OCI-LY7 (cell line): ENCODE measurements at regions not wholly inside any gene's neighbourhood (a gene's known extent, or its start where the extent isn't known, plus 50 kb on each side); places are given as distances from the start of the nearest gene placed in this dataset.

Experiments used
- BruUV-seq: library from RNA; stranded (reverse); fragments of 400-500 nt; replicated peaks from 2 replicates; lab custom pipeline; 2021; lab: Mats Ljungman, UMichigan
- CTCF ChIA-PET: fragments of 300-600 bp; sonication (Branson Sonifier 250); formaldehyde crosslinking; loops from one replicate; lab custom pipeline; 2022; ENCODE audit warnings: antibody characterized with exemption; ENCODE audit not compliant: unreplicated experiment; lab: Charles Lee
- POLR2A ChIA-PET: fragments of 300-600 bp; sonication (Branson Sonifier 250); formaldehyde crosslinking; loops from one replicate; lab custom pipeline; 2022; ENCODE audit warnings: antibody characterized with exemption; lab: Charles Lee
- DNase-seq: peaks from one replicate; pipeline ENCODE4 v3.0.0-alpha.2; 2015; ENCODE audit warnings: low spot score
- H2AFZ ChIP-seq: fragments of 200-600 bp; sonication (generic), shearing (Covaris generic); 2 replicates; pipeline ENCODE4 v1.6.1; 2014; ENCODE audit warnings: mild to moderate bottlenecking, antibody characterized with exemption, low read length, moderate library complexity
- H3K27ac ChIP-seq: fragments of 200-600 bp; sonication (generic); 2 replicates; pipeline ENCODE4 v1.5.1; 2014; ENCODE audit warnings: mixed run types, low read depth, mild to moderate bottlenecking, moderate library complexity, low read length, inconsistent platforms; ENCODE audit not compliant: poor library complexity, severe bottlenecking
- H3K36me3 ChIP-seq: fragments of 200-600 bp; sonication (generic); 2 replicates; pipeline ENCODE4 v1.6.1; 2014; ENCODE audit warnings: mild to moderate bottlenecking, antibody characterized with exemption, low read length, moderate library complexity, mixed read lengths; ENCODE audit not compliant: insufficient read depth
- H3K4me1 ChIP-seq: fragments of 200-600 bp; sonication (generic); 2 replicates; pipeline ENCODE4 v1.5.1; 2014; ENCODE audit warnings: mild to moderate bottlenecking, low read length; ENCODE audit not compliant: insufficient read depth, poor library complexity, severe bottlenecking
- H3K4me2 ChIP-seq: fragments of 200-600 bp; sonication (generic); 2 replicates; pipeline ENCODE4 v1.6.1; 2014; ENCODE audit warnings: mild to moderate bottlenecking, low read length
- H3K4me3 ChIP-seq: fragments of 200-600 bp; sonication (generic); 2 replicates; pipeline ENCODE4 v1.5.1; 2014; ENCODE audit warnings: mild to moderate bottlenecking, low read depth, low read length; ENCODE audit not compliant: poor library complexity, severe bottlenecking
- H3K79me2 ChIP-seq: fragments of 200-600 bp; sonication (generic); 2 replicates; pipeline ENCODE4 v1.6.1; 2016; ENCODE audit warnings: low read depth, mild to moderate bottlenecking, low read length, moderate library complexity, mixed read lengths; ENCODE audit not compliant: insufficient read depth
- H3K9me2 ChIP-seq: fragments of 200-600 bp; sonication (generic); 2 replicates; pipeline ENCODE4 v1.6.1; 2016; ENCODE audit warnings: mild to moderate bottlenecking, low read length, mixed read lengths; ENCODE audit not compliant: insufficient read depth
- H3K9me3 ChIP-seq: fragments of 200-600 bp; sonication (generic); 2 replicates; pipeline ENCODE4 v1.6.1; 2014; ENCODE audit warnings: mild to moderate bottlenecking, mixed run types, low read length, mixed read lengths
- H4K20me1 ChIP-seq: fragments of 200-600 bp; sonication (generic); 2 replicates; pipeline ENCODE4 v1.6.1; 2014; ENCODE audit warnings: mild to moderate bottlenecking, antibody characterized with exemption, low read length, moderate library complexity, mixed read lengths; ENCODE audit not compliant: insufficient read depth
- CTCF ChIP-seq: fragments of 200-600 bp; sonication (generic); conservative IDR thresholded peaks from 2 replicates; pipeline ENCODE4 v1.5.1; 2014; ENCODE audit warnings: mild to moderate bottlenecking, antibody characterized with exemption, low read length, moderate library complexity, mixed read lengths
- EZH2phosphoT487 ChIP-seq: fragments of 200-600 bp; sonication (generic); IDR thresholded peaks from 2 replicates; pipeline ENCODE4 v1.6.1; 2018; ENCODE audit warnings: low read depth, borderline replicate concordance, mild to moderate bottlenecking, mixed run types, antibody characterized with exemption, low read length, moderate library complexity, mixed read lengths
- intact Hi-C: fragments of 100-400 bp; cut with micrococcal nuclease; formaldehyde crosslinking; loops from one replicate; pipeline ENCODE4 v1.10.0; 2022; ENCODE audit not compliant: unreplicated experiment

GRCh38 chr11:71106671-71107070, 145.7 kb downstream of the SHANK2 start:
- ChIA-PET CTCF (no interaction called here), POLR2A (no interaction called here)
- H4K20me1 ChIP-seq = no peaks in the 10 kb centered on the region
- H3K79me2 ChIP-seq = no peaks in the 10 kb centered on the region
- H3K9me3 ChIP-seq = no peaks in the 10 kb centered on the region
- intact Hi-C loops = no loop called here
- no peaks in the 10 kb centered on the region for H3K36me3 ChIP-seq
- H2AFZ ChIP-seq = no peak overlapping the region
- no TSS peak for BruUV-seq
- no peak for TF ChIP-seq EZH2phosphoT487
- TF ChIP-seq CTCF = no peak
- no peak overlapping the region for H3K4me3 ChIP-seq
- no peak for DNase-seq
- no peak overlapping the region for H3K27ac ChIP-seq
- H3K4me1 ChIP-seq = no peaks in the 10 kb centered on the region
- H3K9me2 ChIP-seq = no peaks in the 10 kb centered on the region
- no peak overlapping the region for H3K4me2 ChIP-seq

DNA sequence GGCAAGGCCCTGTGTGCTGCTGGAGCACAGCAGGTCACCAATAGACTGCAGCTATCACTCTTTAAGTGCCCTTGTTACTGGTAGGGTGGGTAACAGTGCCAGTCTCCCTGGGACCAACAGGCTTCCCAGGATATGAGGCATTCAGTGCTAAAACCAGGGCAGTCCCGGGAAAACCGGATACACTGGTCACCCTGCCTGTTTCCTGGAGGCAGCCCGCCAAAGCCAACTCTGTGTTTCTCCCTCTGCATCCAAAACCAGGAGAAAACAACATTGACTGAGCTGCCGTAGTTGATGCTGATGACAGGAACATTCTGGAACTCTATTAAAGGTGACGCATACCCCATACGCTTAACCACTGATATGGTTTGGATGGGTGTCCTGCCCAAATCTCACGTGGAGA, 149.1 kb downstream of the SHANK2 start:
- ChIA-PET CTCF (no interaction called here), POLR2A (no interaction called here)
- intact Hi-C loops = no loop called here
- H4K20me1 ChIP-seq = no peaks in the 10 kb centered on the region
- no peaks in the 10 kb centered on the region for H3K79me2 ChIP-seq
- H2AFZ ChIP-seq = no peak overlapping the region
- H3K9me3 ChIP-seq = no peaks in the 10 kb centered on the region
- no peaks in the 10 kb centered on the region for H3K4me1 ChIP-seq
- no TSS peak for BruUV-seq
- H3K9me2 ChIP-seq = no peaks in the 10 kb centered on the region
- no peaks in the 10 kb centered on the region for H3K36me3 ChIP-seq
- no peak overlapping the region for H3K4me2 ChIP-seq
- TF ChIP-seq CTCF (no peak), EZH2phosphoT487 (no peak)
- no peak overlapping the region for H3K27ac ChIP-seq
- no peak for DNase-seq
- H3K4me3 ChIP-seq = no peak overlapping the region

- no peaks in the 10 kb centered on the region for H4K20me1 ChIP-seq
- CTCF ChIA-PET = no interaction called here
- no peaks in the 10 kb centered on the region for H3K36me3 ChIP-seq
- intact Hi-C loops = no loop called here
- H3K4me1 ChIP-seq = no peaks in the 10 kb centered on the region
- H3K4me3 ChIP-seq = no peak overlapping the region
- TF ChIP-seq CTCF = no peak
- TF ChIP-seq EZH2phosphoT487 = no peak
- POLR2A ChIA-PET = no interaction called here
- DNase-seq = no peak
- H2AFZ ChIP-seq = no peak overlapping the region
- no peaks in the 10 kb centered on the region for H3K79me2 ChIP-seq
- H3K4me2 ChIP-seq = no peak overlapping the region
- no peaks in the 10 kb centered on the region for H3K9me3 ChIP-seq
- no TSS peak for BruUV-seq
- H3K9me2 ChIP-seq = no peaks in the 10 kb centered on the region
- no peak overlapping the region for H3K27ac ChIP-seq
Measured at GRCh38 chr11:71102251-71102995, 150.0 kb downstream of the SHANK2 start.
